ENCODE measurements at regions not wholly inside any gene's neighbourhood (a gene's known extent, or its start where the extent isn't known, plus 50 kb on each side); places are given as distances from the start of the nearest gene placed in this dataset.

DNA sequence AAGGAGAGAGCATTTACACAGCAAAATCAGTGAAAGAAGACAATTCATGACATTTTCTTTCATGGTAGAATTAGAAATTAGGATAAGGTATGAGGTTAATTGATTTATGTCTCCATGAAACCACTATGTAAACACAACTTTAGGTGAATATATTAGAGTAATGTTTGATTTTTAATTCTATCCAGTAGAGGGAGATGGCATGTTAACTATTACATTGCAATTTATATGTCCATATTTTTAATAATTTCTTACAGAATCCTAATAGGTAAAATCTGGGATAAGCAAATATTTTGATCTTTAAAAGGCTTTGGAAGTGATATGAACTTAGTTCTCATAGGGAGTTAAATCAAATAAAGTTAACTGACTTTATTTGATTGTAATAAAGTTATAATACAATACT lies 373.4 kb upstream of the PDE3A start:
- TF ChIP-seq EZH2phosphoT487 (IDR thresholded peaks at IDR 0.05; ENCODE audit: borderline replicate concordance, low read depth, low read length) (no peak), CTCF (conservative IDR thresholded peaks at IDR 0.05; ENCODE audit: low read length) (no peak)
